ENCODE measurements at regions not wholly inside any gene's neighbourhood (a gene's known extent, or its start where the extent isn't known, plus 50 kb on each side); places are given as distances from the start of the nearest gene placed in this dataset.

DNA sequence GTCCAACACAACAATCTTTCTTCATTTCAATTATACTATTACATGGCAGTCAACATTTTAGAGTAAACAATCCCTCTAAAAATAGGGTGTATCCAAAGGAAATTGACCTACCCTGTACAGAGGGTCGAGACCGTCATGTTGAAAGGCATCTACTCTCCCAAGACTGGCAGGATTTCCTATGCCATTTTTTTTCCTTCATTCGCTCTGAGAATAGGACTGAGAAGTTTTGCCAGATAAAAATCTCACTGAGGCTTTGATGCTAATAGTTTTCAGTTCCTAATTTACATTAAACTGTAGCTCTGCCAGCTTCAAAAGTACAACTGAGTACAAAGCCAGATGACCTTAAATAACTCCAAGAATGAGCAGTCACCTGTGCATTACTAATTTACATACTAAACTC lies 84.5 kb upstream of the SEMA3C start:
- TF ChIP-seq, protein P1, sequence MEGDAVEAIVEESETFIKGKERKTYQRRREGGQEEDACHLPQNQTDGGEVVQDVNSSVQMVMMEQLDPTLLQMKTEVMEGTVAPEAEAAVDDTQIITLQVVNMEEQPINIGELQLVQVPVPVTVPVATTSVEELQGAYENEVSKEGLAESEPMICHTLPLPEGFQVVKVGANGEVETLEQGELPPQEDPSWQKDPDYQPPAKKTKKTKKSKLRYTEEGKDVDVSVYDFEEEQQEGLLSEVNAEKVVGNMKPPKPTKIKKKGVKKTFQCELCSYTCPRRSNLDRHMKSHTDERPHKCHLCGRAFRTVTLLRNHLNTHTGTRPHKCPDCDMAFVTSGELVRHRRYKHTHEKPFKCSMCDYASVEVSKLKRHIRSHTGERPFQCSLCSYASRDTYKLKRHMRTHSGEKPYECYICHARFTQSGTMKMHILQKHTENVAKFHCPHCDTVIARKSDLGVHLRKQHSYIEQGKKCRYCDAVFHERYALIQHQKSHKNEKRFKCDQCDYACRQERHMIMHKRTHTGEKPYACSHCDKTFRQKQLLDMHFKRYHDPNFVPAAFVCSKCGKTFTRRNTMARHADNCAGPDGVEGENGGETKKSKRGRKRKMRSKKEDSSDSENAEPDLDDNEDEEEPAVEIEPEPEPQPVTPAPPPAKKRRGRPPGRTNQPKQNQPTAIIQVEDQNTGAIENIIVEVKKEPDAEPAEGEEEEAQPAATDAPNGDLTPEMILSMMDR (conservative IDR thresholded peaks at IDR 0.05 in 1 of 2, IDR thresholded peaks at IDR 0.05 in 1 of 2; ENCODE audit: low read depth in 1 of 2, low read length in 2 of 2), result no peak
- no peak for TF ChIP-seq EZH2 (IDR thresholded peaks at IDR 0.05; ENCODE audit: low read length, missing control alignments)

Data from fibroblast of lung (primary cell).